ENCODE measurements at regions not wholly inside any gene's neighbourhood (a gene's known extent, or its start where the extent isn't known, plus 50 kb on each side); places are given as distances from the start of the nearest gene placed in this dataset.

DNA sequence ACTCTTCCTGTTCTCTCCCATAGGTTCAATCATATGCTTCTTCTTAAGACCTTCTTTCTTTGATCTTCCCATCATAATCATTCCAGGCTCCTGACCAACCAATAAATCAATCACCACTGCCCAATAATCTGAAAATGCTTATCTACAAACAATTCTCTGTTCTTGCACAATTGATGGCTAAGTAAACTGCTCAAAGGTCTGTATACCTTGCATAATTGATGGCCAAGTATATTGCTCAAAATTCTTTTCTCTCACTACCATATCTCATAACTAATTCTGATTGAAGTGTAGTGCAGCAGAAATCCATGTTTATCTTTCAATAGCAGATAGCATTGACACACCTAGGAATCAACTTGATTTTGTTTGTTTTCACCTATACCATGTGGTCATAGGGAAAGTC lies 83.4 kb upstream of the EPHA6 start:
- TF ChIP-seq, protein P1, sequence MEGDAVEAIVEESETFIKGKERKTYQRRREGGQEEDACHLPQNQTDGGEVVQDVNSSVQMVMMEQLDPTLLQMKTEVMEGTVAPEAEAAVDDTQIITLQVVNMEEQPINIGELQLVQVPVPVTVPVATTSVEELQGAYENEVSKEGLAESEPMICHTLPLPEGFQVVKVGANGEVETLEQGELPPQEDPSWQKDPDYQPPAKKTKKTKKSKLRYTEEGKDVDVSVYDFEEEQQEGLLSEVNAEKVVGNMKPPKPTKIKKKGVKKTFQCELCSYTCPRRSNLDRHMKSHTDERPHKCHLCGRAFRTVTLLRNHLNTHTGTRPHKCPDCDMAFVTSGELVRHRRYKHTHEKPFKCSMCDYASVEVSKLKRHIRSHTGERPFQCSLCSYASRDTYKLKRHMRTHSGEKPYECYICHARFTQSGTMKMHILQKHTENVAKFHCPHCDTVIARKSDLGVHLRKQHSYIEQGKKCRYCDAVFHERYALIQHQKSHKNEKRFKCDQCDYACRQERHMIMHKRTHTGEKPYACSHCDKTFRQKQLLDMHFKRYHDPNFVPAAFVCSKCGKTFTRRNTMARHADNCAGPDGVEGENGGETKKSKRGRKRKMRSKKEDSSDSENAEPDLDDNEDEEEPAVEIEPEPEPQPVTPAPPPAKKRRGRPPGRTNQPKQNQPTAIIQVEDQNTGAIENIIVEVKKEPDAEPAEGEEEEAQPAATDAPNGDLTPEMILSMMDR (IDR thresholded peaks at IDR 0.05 in 8 of 11, conservative IDR thresholded peaks at IDR 0.05 in 3 of 11): no peak
- no peak for TF ChIP-seq POLR2AphosphoS5 (IDR thresholded peaks at IDR 0.05)

Measured in spleen (tissue), 7 donors.